A549 (cell line): ENCODE measurements at regions not wholly inside any gene's neighbourhood (a gene's known extent, or its start where the extent isn't known, plus 50 kb on each side); places are given as distances from the start of the nearest gene placed in this dataset.
A peak's percentile ranks its signal among the peaks of the same experiment; 100 is the strongest.

Source experiments
- ATAC-seq, 2 experiments: fragments of 200-7000 bp in 1 of 2; fragments of >200 bp in 1 of 2; cut with Nextera tagmentation in 1 of 2; cut with Tn5 transposase in 1 of 2; 3 replicates each; pipeline versions ENCODE4 v1.8.0 to v1.9.1; 2018 to 2020; ENCODE audit warnings: mild to moderate bottlenecking in 1 of 2, moderate library complexity in 1 of 2
- CTCF ChIA-PET: fragments of 300-600 bp; sonication (Branson Sonifier 250); formaldehyde crosslinking; extraction: SDS; loops from one replicate; lab custom pipeline; 2021; ENCODE audit warnings: antibody characterized with exemption, inconsistent platforms; lab: Yijun Ruan, JAX
- POLR2A ChIA-PET: fragments of 350-600 bp; formaldehyde crosslinking; extraction: SDS; loops from one replicate; lab custom pipeline; 2021; ENCODE audit warnings: antibody characterized with exemption, inconsistent platforms; lab: Yijun Ruan, JAX
- DNase-seq, 2 experiments: peaks; one replicate each; pipeline versions ENCODE4 v3.0.0 to v3.0.0-alpha.2; 2011 to 2016; ENCODE audit warnings: low read depth in 1 of 2, low spot score in 1 of 2
- FAIRE-seq: peaks from 2 replicates; lab custom pipeline; 2011; peaks lifted over from hg19 to GRCh38; lab: Jason Lieb, UNC
- H3K27ac ChIP-seq, 2 experiments: fragments of >200 bp; sonication (Bioruptor Twin); formaldehyde crosslinking; 3 replicates each; pipeline ENCODE4 v1.5.1; 2016 to 2017
- H3K4me1 ChIP-seq: fragments of >200 bp; sonication (Bioruptor Twin); formaldehyde crosslinking; 3 replicates; pipeline ENCODE4 v1.6.1; 2016
- H3K4me2 ChIP-seq: fragments of >200 bp; sonication (Bioruptor Twin); formaldehyde crosslinking; 3 replicates; pipeline ENCODE4 v1.6.1; 2016
- H3K4me3 ChIP-seq: fragments of >200 bp; sonication (Bioruptor Twin); formaldehyde crosslinking; 3 replicates; pipeline ENCODE4 v1.5.1; 2016
- H3K9me3 ChIP-seq: fragments of >200 bp; sonication (Bioruptor Twin); formaldehyde crosslinking; 3 replicates; pipeline ENCODE4 v1.6.1; 2016
- CBX2 ChIP-seq: fragments of 200-600 bp; sonication (generic); IDR thresholded peaks from 2 replicates; pipeline ENCODE4 v1.6.1; 2016; ENCODE audit warnings: low read depth, mild to moderate bottlenecking, borderline replicate concordance
- CHD2 ChIP-seq: fragments of 150-350 bp; IDR thresholded peaks from 2 replicates; pipeline ENCODE4 v1.6.1; 2014; ENCODE audit warnings: low read length; ENCODE audit not compliant: partially characterized antibody
- CHD4 ChIP-seq: fragments of 200-600 bp; sonication (generic); IDR thresholded peaks from 2 replicates; pipeline ENCODE4 v1.6.1; 2016; ENCODE audit warnings: antibody characterized with exemption, mild to moderate bottlenecking, borderline replicate concordance
- EHMT2 ChIP-seq: fragments of 200-600 bp; sonication (generic); IDR thresholded peaks from 2 replicates; pipeline ENCODE4 v1.6.1; 2016; ENCODE audit warnings: antibody characterized with exemption, low read depth, mild to moderate bottlenecking, moderate library complexity
- FOSB ChIP-seq: fragments of 250-450 bp; sonication (Bioruptor Pico); IDR thresholded peaks from 2 replicates; pipeline ENCODE4 v1.5.0; 2020; ENCODE audit warnings: mild to moderate bottlenecking, moderate library complexity
- FOSL2 ChIP-seq, 2 experiments: fragments of 450-650 bp in 1 of 2; fragments of >200 bp in 1 of 2; sonication (Bioruptor Twin) in 1 of 2; formaldehyde crosslinking; IDR thresholded peaks; 2 replicates each; pipeline versions ENCODE4 v1.5.0 to v1.6.1; 2016 to 2020; ENCODE audit warnings: mild to moderate bottlenecking in 1 of 2, moderate library complexity in 1 of 2
- HOXB13 ChIP-seq: fragments of 250-450 bp; sonication (Bioruptor Pico); IDR thresholded peaks from 2 replicates; pipeline ENCODE4 v1.5.0; 2020; ENCODE audit warnings: low read depth, mild to moderate bottlenecking, moderate library complexity
- HOXB5 ChIP-seq: fragments of 250-450 bp; sonication (Bioruptor Pico); IDR thresholded peaks from 2 replicates; pipeline ENCODE4 v1.5.0; 2020; ENCODE audit warnings: mild to moderate bottlenecking, moderate library complexity
- JUN ChIP-seq, 2 experiments: fragments of >200 bp; sonication (Bioruptor Twin); formaldehyde crosslinking; IDR thresholded peaks; 2 replicates in 1 of 2; 3 replicates in 1 of 2; pipeline ENCODE4 v1.6.1; 2016 to 2017
- JUNB ChIP-seq: fragments of >200 bp; sonication (Bioruptor Twin); formaldehyde crosslinking; IDR thresholded peaks from 2 replicates; pipeline ENCODE4 v1.6.1; 2016
- KDM5A ChIP-seq: fragments of 200-600 bp; sonication (generic); IDR thresholded peaks from 2 replicates; pipeline ENCODE4 v1.6.1; 2016; ENCODE audit warnings: antibody characterized with exemption, mild to moderate bottlenecking
- MAFK ChIP-seq: fragments of 450-650 bp; IDR thresholded peaks from 2 replicates; pipeline ENCODE4 v1.6.1; 2014; ENCODE audit not compliant: partially characterized antibody
- MAZ ChIP-seq: fragments of 150-350 bp; IDR thresholded peaks from 2 replicates; pipeline ENCODE4 v1.6.1; 2014; ENCODE audit warnings: antibody characterized with exemption, low read depth, low read length, borderline replicate concordance
- MYC ChIP-seq: IDR thresholded peaks from 2 replicates; pipeline ENCODE4 v1.6.1; 2012; ENCODE audit warnings: mild to moderate bottlenecking, inconsistent platforms, low read length, improper control_type of control experiment, borderline replicate concordance
- NR3C1 ChIP-seq: fragments of >200 bp; sonication (Bioruptor Twin); formaldehyde crosslinking; IDR thresholded peaks from 3 replicates; pipeline ENCODE4 v1.6.1; 2017
- PHF8 ChIP-seq: fragments of 200-600 bp; sonication (generic); IDR thresholded peaks from 2 replicates; pipeline ENCODE4 v1.6.1; 2016; ENCODE audit warnings: low read depth, mild to moderate bottlenecking, antibody characterized with exemption, moderate library complexity, borderline replicate concordance
- POLR2A ChIP-seq: IDR thresholded peaks from 2 replicates; pipeline ENCODE4 v1.6.1; 2012; ENCODE audit warnings: mild to moderate bottlenecking, low read length
- RAD21 ChIP-seq, 2 experiments: fragments of >200 bp in 1 of 2; sonication (Bioruptor Twin) in 1 of 2; formaldehyde crosslinking in 1 of 2; IDR thresholded peaks in 1 of 2; conservative IDR thresholded peaks in 1 of 2; 2 replicates in 1 of 2; 3 replicates in 1 of 2; pipeline ENCODE4 v1.6.1; 2012 to 2018; ENCODE audit warnings: inconsistent platforms in 1 of 2
- RFX5 ChIP-seq: fragments of 450-650 bp; IDR thresholded peaks from 2 replicates; pipeline ENCODE4 v1.7.1; 2014; ENCODE audit warnings: antibody characterized with exemption, mild to moderate bottlenecking, moderate library complexity
- SREBF2 ChIP-seq: fragments of 450-650 bp; IDR thresholded peaks from 2 replicates; pipeline ENCODE4 v1.6.1; 2014; ENCODE audit warnings: mild to moderate bottlenecking, moderate library complexity
- TFCP2L1 ChIP-seq: fragments of 250-450 bp; sonication (Bioruptor Pico); IDR thresholded peaks from 2 replicates; pipeline ENCODE4 v1.5.0; 2021; ENCODE audit warnings: mild to moderate bottlenecking
- WGBS: methylation state at CpG from one replicate; pipeline ENCODE4 v1.1.6; 2017; ENCODE audit errors: missing lambda C conversion rate; 5-methylcytosine and 5-hydroxymethylcytosine counted together
- TF ChIP-seq, protein P1 (sequence below): fragments of >200 bp; sonication (Bioruptor Twin); formaldehyde crosslinking; IDR thresholded peaks from 2 replicates; pipeline ENCODE4 v1.6.1; 2016
- TF ChIP-seq, protein P2 (sequence below): fragments of 150-350 bp; IDR thresholded peaks from 2 replicates; pipeline ENCODE4 v1.6.1; 2014; ENCODE audit warnings: low read depth, mild to moderate bottlenecking, low read length
- TF ChIP-seq, protein P3 (sequence below): fragments of >200 bp; sonication (Bioruptor Twin); formaldehyde crosslinking; IDR thresholded peaks from 3 replicates; pipeline ENCODE4 v1.6.1; 2016

DNA sequence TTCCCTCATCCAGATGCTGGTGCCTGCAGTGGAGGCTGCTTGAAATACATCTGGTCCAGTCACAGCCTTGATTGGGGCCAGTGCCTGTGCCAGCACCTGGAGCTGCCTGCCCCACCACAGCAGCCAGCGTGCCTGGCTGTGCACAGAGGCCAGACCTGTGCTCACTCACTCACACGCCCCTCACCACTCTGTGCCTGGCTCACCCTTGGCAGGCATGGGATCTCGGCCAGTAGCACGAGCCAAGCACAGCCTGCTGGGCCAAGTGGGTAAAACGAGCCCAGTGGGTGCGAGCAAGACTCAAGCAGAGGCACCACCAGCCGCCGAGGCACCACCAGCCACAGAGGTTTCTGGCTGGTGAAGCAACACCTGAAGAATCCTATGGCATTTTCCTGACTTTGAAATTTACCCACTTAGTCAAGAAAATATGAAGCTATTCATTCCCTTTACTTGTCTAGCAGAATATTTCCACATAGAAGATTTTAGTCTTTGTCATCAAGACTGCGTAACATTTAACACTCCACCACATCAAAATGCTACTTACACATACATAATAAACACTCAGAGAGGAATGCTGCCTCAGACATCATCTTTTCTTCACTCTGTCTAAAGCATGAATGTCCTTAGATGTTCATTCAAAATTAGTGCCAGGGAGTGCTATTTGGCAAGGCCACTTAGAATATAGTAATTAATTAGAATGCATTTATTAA is 424.3 kb upstream of the FAT3 start:
- FAIRE-seq, result no peak
- WGBS, result 74% methylated on average over 9 of the region's 9 CpGs
- peak overlapping the region in 1 of 2 experiments; percentile 6; a peak in 2 of 6 replicates for H3K27ac ChIP-seq
- peaks cover 38% of the 10 kb centered on the region; the same call in 2 of the 3 replicates for H3K4me1 ChIP-seq
- no peak for DNase-seq
- no peak overlapping the region for H3K4me2 ChIP-seq
- no peak for ATAC-seq
- no peak overlapping the region for H3K4me3 ChIP-seq
- POLR2A ChIA-PET, result no interaction called here
- TF ChIP-seq FOSB (no peak), CHD2 (no peak), MAFK (no peak), MYC (no peak)
- CTCF ChIA-PET, result no interaction called here
- no peaks in the 10 kb centered on the region for H3K9me3 ChIP-seq

DNA sequence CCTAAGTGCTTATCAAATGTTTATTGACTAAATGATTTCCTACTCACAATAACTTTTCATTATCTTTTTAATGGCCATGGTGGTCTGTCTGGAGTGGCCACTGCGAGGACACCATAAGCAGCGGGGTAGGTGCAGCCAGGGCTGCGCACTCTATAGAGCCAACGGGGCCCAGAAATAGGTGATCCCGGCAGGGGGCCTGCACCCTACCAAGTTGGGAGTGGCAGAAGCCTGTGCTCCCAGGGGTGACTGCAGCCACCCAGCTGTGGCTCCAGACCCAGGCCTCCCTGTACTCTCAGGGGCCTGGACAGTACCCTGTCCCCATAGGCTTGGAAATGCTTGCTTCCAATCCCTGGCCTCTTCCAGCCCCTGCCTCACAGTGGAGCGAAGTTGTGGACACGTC is 426.4 kb upstream of the FAT3 start:
- CTCF ChIA-PET, result no interaction called here
- 89% methylated on average over 7 of the region's 7 CpGs for WGBS
- Histone ChIP-seq H3K4me1 (peaks cover 33% of the 10 kb centered on the region; the same call in 2 of the 3 replicates), H3K27ac (no peak overlapping the region), H3K9me3 (no peaks in the 10 kb centered on the region), H3K4me3 (no peak overlapping the region)
- FAIRE-seq (no peak), ATAC-seq (no peak)
- TF ChIP-seq HOXB13 (no peak), RAD21 (conservative IDR thresholded peaks at IDR 0.05 in 1 of 2, IDR thresholded peaks at IDR 0.05 in 1 of 2) (no peak), TFCP2L1 (CRISPR knock-in tag) (no peak), KDM5A (no peak), MYC (no peak), SREBF2 (no peak), POLR2A (no peak)
- TF ChIP-seq, protein P1, sequence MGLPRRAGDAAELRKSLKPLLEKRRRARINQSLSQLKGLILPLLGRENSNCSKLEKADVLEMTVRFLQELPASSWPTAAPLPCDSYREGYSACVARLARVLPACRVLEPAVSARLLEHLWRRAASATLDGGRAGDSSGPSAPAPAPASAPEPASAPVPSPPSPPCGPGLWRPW, result no peak
- TF ChIP-seq, all 56 proteins: peak for 0
- POLR2A ChIA-PET, result no interaction called here
- no peak for DNase-seq
- H3K4me2 ChIP-seq, result no peak overlapping the region

DNA sequence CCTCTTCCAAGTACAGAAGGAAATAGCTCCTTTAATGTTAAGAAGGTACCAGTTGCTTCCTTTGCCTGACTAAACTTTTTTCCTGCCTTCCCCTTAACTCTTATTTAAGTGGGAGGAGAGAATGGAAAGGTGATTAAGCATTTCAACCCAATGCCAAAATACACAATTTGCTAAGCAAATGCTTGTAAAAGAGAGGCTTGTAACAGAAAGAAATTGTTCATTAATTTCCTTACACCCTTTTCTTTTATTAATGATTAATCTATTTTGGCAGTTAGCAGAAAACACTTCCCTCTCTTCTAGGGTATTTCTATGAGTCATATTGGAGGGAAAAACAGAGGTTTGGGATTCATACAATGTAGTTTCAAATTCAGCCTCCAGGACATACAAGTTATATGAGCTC is 427.6 kb upstream of the FAT3 start:
- DNase-seq, result peak; percentile 5 to 41

DNA sequence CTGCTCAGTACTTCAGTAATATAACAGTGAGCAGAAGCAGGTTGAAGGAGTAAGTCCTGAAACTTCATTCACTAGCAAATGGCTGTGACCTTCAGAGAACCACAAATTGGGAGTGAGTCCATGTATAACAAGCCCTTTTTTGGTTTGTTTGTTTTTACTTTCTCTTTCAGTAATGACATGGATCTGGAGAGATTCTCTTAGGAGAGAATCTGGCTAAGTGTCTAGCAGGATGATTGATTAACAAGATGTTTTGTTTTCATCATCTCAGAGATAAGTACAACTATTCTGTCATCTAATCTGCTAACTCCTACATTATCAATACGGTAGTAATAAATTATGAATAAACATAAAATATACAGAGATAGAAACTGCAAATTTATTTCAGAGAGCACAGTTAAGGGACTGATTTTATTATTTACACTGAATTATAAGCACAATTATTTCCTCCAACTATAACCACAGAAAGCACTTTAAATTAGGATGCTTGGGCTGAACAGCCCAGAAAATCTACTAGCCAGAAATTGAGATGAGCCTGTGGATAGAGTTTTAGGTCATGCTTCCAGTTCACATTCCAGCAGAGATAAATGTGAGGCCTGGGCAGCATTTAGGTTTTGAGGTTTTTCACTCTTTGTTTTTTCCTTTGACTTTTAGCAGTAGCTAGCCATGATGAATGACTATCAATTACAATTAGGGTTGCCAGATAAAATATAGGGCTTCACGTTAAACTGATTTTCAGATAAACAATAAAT is 429.3 kb upstream of the FAT3 start:
- Histone ChIP-seq H3K4me3 (no peak overlapping the region), H3K9me3 (no peaks in the 10 kb centered on the region), H3K4me2 (peak overlapping the region; percentile 28; the same call in 2 of the 3 replicates), H3K4me1 (peaks cover 31% of the 10 kb centered on the region; the same call in 2 of the 3 replicates), H3K27ac (no peak overlapping the region)
- TF ChIP-seq RFX5 (no peak), NR3C1 (no peak), HOXB5 (CRISPR knock-in tag) (no peak), EHMT2 (no peak), PHF8 (no peak), CHD4 (no peak), CBX2 (no peak), TFCP2L1 (CRISPR knock-in tag) (no peak), MAZ (no peak), SREBF2 (no peak)
- TF ChIP-seq, protein P2, sequence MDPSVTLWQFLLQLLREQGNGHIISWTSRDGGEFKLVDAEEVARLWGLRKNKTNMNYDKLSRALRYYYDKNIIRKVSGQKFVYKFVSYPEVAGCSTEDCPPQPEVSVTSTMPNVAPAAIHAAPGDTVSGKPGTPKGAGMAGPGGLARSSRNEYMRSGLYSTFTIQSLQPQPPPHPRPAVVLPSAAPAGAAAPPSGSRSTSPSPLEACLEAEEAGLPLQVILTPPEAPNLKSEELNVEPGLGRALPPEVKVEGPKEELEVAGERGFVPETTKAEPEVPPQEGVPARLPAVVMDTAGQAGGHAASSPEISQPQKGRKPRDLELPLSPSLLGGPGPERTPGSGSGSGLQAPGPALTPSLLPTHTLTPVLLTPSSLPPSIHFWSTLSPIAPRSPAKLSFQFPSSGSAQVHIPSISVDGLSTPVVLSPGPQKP, result no peak
- TF ChIP-seq, protein P3, sequence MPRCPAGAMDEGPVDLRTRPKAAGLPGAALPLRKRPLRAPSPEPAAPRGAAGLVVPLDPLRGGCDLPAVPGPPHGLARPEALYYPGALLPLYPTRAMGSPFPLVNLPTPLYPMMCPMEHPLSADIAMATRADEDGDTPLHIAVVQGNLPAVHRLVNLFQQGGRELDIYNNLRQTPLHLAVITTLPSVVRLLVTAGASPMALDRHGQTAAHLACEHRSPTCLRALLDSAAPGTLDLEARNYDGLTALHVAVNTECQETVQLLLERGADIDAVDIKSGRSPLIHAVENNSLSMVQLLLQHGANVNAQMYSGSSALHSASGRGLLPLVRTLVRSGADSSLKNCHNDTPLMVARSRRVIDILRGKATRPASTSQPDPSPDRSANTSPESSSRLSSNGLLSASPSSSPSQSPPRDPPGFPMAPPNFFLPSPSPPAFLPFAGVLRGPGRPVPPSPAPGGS, result no peak
- ChIA-PET POLR2A (no interaction called here), CTCF (no interaction called here)
- WGBS, result 69% methylated on average over 2 of the region's 2 CpGs
- FAIRE-seq (no peak), ATAC-seq (no peak), DNase-seq (no peak)

More for the DNA sequence above, 427.6 kb upstream of the FAT3 start:
- peak overlapping the region; percentile 36 for H3K4me2 ChIP-seq
- TF ChIP-seq JUN (IDR thresholded peaks at IDR 0.05) (no peak), FOSL2 (IDR thresholded peaks at IDR 0.05) (0 out of 2 replicates have a peak, but pooled peaks have one; percentile 25), FOSL2 (CRISPR knock-in tag; IDR thresholded peaks at IDR 0.05) (peak; percentile 70), JUNB (peak; percentile 26)
- TF ChIP-seq, all 56 proteins: peak for 2
- POLR2A ChIA-PET, result no interaction called here
- peaks cover 34% of the 10 kb centered on the region; the same call in 2 of the 3 replicates for H3K4me1 ChIP-seq
- no peak overlapping the region for H3K4me3 ChIP-seq
- H3K9me3 ChIP-seq, result no peaks in the 10 kb centered on the region
- ATAC-seq (peak in 1 of 2 experiments; percentile 54; a peak in 3 of 6 replicates), FAIRE-seq (no peak)
- CTCF ChIA-PET, result no interaction called here
- H3K27ac ChIP-seq, result peak overlapping the region; percentile 0 to 63; a peak in 4 of 6 replicates
